Heart right ventricle (tissue), 16 donors: ENCODE measurements at regions not wholly inside any gene's neighbourhood (a gene's known extent, or its start where the extent isn't known, plus 50 kb on each side); places are given as distances from the start of the nearest gene placed in this dataset.

Experiments
- ATAC-seq, 8 donors: fragments of 200-7000 bp; cut with Tn5 transposase; one replicate each; pipeline ENCODE4 v1.9.1; 2020; ENCODE audit warnings: mild to moderate bottlenecking in 8 of 8, moderate library complexity in 8 of 8, moderate number of reproducible peaks in 1 of 8
- DNase-seq, 2 donors: peaks; one replicate each; pipeline ENCODE4 v3.0.0-alpha.2; 2020
- H3K27ac ChIP-seq, 10 donors: fragments of 200-600 bp; sonication (generic) in 2 of 10; one replicate each; pipeline versions ENCODE4 v1.5.0 to v1.8.0; 2020 to 2022; ENCODE audit warnings: mild to moderate bottlenecking in 3 of 10
- H3K27me3 ChIP-seq, 7 donors: fragments of 200-600 bp; one replicate each; pipeline ENCODE4 v1.8.0; 2021 to 2022; ENCODE audit warnings: mild to moderate bottlenecking in 2 of 7
- H3K36me3 ChIP-seq, 9 donors: fragments of 200-600 bp; sonication (generic) in 1 of 9; one replicate each; pipeline versions ENCODE4 v1.5.0 to v1.8.0; 2020 to 2022; ENCODE audit warnings: mild to moderate bottlenecking in 2 of 9
- H3K4me1 ChIP-seq, 9 donors: fragments of 200-600 bp; sonication (generic) in 1 of 9; one replicate each; pipeline versions ENCODE4 v1.5.0 to v1.8.0; 2020 to 2022; ENCODE audit warnings: mild to moderate bottlenecking in 4 of 9
- H3K4me3 ChIP-seq, 10 donors: fragments of 200-600 bp; sonication (generic) in 2 of 10; one replicate each; pipeline versions ENCODE4 v1.5.0 to v1.8.0; 2020 to 2022; ENCODE audit warnings: mild to moderate bottlenecking in 7 of 10, moderate library complexity in 2 of 10
- H3K9me3 ChIP-seq, 11 donors: fragments of 200-600 bp in 10 of 11; sonication (generic) in 2 of 11; one replicate each; pipeline versions ENCODE4 v1.5.0 to v1.8.0; 2013 to 2022; ENCODE audit warnings: mild to moderate bottlenecking in 2 of 11, control low read depth in 1 of 11, moderate library complexity in 1 of 11
- CTCF ChIP-seq, 9 donors: fragments of 200-600 bp; sonication (generic) in 2 of 9; IDR thresholded peaks; one replicate each; pipeline versions ENCODE4 v1.5.0 to v1.8.0; 2021 to 2022; ENCODE audit warnings: antibody characterized with exemption in 9 of 9, mild to moderate bottlenecking in 5 of 9, moderate library complexity in 1 of 9
- WGBS, 2 donors: extraction: QIAGEN DNeasy Blood & Tissue Kit; methylation state at CpG; one replicate each; pipeline ENCODE4 v1.1.7; 2013; ENCODE audit warnings: inconsistent platforms in 1 of 2; 5-methylcytosine and 5-hydroxymethylcytosine counted together
- intact Hi-C, 10 donors: fragments of 100-400 bp; cut with DNase I; formaldehyde crosslinking; loops; one replicate each; pipeline versions ENCODE4 v1.11.1 to v1.14.2; 2022
- donor health status: Arrhythmogenic right ventricular cardiomyopathy.
- donor health status: ischemic (EF 13 %, LVEDD 7.1; RV severe dilation, severe dysfunction).
- donor health status: healthy with polysubstance abuse.
- donor health status: DM: no; HTN: yes; CAD: no.
- donor health status: DM: no; HTN: no; CAD: no.
- donor health status: ischemic (EF 25% LVEDD 6.9; RV normal size, moderate dysfunction).
- donor health status: ischemic (EF 25% LVEDD 5.7; RV mildly dilated, moderate dysfunction).
- donor health status: healthy.
- donor health status: DM: yes; HTN: yes; CAD: no.
- donor health status: Ischemic cardiomyopathy.
- donor health status: ischemic (EF 35%, LVEDD 5.7; RV mildly dilated, moderate dysfunction).
- donor health status: nonischemic (EF 11% LVEDD 7.7; RV severe dilation, severe dysfunction).
- donor health status: DM: yes; HTN: yes; CAD: no.
- donor health status: PGD.
- donor health status: ischemic (EF 29% LVEDD 5.4; RV normal size, mild dysfunction).
- donor health status: nonischemic (EF 23%, LVEDD 6.1; RV moderate dilation, normal function).

DNA sequence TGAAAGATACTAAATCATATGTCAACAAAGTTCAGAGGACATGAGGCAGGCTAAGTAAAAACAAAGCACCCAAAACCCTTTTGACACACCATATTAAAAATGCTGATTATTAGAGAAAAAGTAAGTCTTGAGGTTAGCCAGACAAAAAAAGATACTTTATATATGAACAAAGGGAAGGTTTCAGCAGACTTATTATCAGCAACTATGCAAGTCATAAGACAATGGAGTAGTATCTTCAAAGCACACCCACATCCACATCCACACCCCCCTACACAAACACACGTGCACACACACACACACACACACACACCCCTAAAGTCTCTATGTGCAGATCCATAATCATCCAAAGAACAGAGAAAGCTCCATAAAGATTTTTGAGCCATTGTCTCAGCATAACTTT lies 1373.9 kb upstream of the CELF2 start:
- DNase-seq (no peak), ATAC-seq (no peak)
- no peak for TF ChIP-seq CTCF (IDR thresholded peaks at IDR 0.05)
- Histone ChIP-seq H3K4me3 (no peak overlapping the region), H3K4me1 (no peaks in the 10 kb centered on the region), H3K27ac (no peak overlapping the region), H3K9me3 (peaks cover 0 to 26% (median 0%) of the 10 kb centered on the region in 11 donors), H3K36me3 (no peaks in the 10 kb centered on the region), H3K27me3 (no peaks in the 10 kb centered on the region)
- intact Hi-C loops = no loop called here
- WGBS, 2 donors = 47 to 50% methylated on average over 1 of the region's 1 CpG

- Histone ChIP-seq H3K36me3 (no peaks in the 10 kb centered on the region), H3K27ac (no peak overlapping the region), H3K4me3 (no peak overlapping the region), H3K4me1 (no peaks in the 10 kb centered on the region), H3K27me3 (no peaks in the 10 kb centered on the region), H3K9me3 (peaks cover 0 to 26% (median 0%) of the 10 kb centered on the region in 11 donors)
- ATAC-seq = no peak
- no peak for DNase-seq
- WGBS, 2 donors = 93 to 95% methylated on average over 3 of the region's 3 CpGs
- intact Hi-C loops = no loop called here
- TF ChIP-seq CTCF (IDR thresholded peaks at IDR 0.05) = no peak
Observed at GRCh38 chr10:9645404-9645803, 1372.3 kb upstream of the CELF2 start.

DNA sequence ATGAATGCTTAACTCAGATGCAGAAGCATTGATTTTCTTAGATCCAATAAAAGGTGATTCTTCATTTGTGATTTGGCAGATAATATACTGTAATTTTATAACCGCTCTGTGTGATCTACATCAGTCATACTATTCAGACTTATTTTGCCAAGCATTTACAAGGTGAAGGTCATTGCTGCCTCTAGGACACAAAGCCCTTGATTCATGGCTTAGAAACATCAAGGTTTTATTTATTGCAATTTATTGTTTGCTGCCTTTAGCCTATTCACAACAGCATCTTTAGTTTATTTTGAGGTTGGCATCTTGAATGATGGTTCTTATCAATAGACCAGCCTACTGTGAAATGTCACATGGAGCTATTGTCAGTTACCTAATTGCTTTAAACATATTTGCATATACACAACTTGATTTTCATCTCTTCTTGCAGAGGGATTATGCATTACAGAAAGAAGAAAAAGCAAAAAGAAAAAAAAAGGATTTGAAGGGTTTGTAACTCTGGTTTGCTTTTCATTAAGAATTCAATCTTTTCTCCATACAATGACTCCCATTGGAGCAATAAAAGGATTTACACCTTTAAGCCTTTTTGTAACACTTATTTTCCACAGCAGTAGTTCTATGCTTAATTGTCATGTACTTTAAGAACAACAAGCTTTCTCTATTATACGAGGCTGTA lies 1371.6 kb upstream of the CELF2 start:
- no peak overlapping the region for H3K4me3 ChIP-seq
- H3K36me3 ChIP-seq = no peaks in the 10 kb centered on the region
- DNase-seq = no peak
- H3K9me3 ChIP-seq = peaks cover 0 to 26% (median 0%) of the 10 kb centered on the region in 11 donors
- no peak for TF ChIP-seq CTCF (IDR thresholded peaks at IDR 0.05)
- H3K27me3 ChIP-seq = no peaks in the 10 kb centered on the region
- H3K27ac ChIP-seq = no peak overlapping the region
- WGBS, 2 donors = 70 to 82% methylated on average over 2 of the region's 2 CpGs
- intact Hi-C loops = no loop called here
- H3K4me1 ChIP-seq = no peaks in the 10 kb centered on the region
- no peak for ATAC-seq

- no peaks in the 10 kb centered on the region for H3K36me3 ChIP-seq
- intact Hi-C loops = loop anchor here in 1 of 10 donors (10.0 kb wide), 1 partner anchor 101 kb away; no protein-coding TSS in a partner anchor
- TF ChIP-seq CTCF (IDR thresholded peaks at IDR 0.05) = no peak
- ATAC-seq = no peak
- no peaks in the 10 kb centered on the region for H3K27me3 ChIP-seq
- H3K4me1 ChIP-seq = no peaks in the 10 kb centered on the region
- H3K27ac ChIP-seq = no peak overlapping the region
- no peaks in the 10 kb centered on the region for H3K9me3 ChIP-seq
- no peak overlapping the region for H3K4me3 ChIP-seq
- DNase-seq = no peak
- WGBS, 2 donors = 76 to 82% methylated on average over 3 of the region's 3 CpGs
Observed at GRCh38 chr10:9654261-9654660, 1363.4 kb upstream of the CELF2 start.
